B cell (primary cell): ENCODE measurements at regions not wholly inside any gene's neighbourhood (a gene's known extent, or its start where the extent isn't known, plus 50 kb on each side); places are given as distances from the start of the nearest gene placed in this dataset.

Experiments used
- ATAC-seq: fragments of 200-7000 bp; cut with Tn5 transposase; one replicate; pipeline ENCODE4 v1.10.0; 2021; ENCODE audit warnings: low read depth, mild to moderate bottlenecking, moderate number of reproducible peaks, moderate library complexity
- CTCF ChIA-PET: fragments of 350-600 bp; sonication (Branson Sonifier 250); formaldehyde crosslinking; loops from one replicate; lab custom pipeline; 2021; ENCODE audit warnings: antibody characterized with exemption, inconsistent platforms; lab: Charles Lee
- POLR2A ChIA-PET: fragments of 350-600 bp; sonication (Branson Sonifier 250); formaldehyde crosslinking; loops from one replicate; lab custom pipeline; 2021; ENCODE audit warnings: antibody characterized with exemption; lab: Charles Lee
- DNase-seq: peaks from one replicate; pipeline ENCODE4 v3.0.0; 2013
- H2AFZ ChIP-seq: 2 replicates; pipeline ENCODE4 v1.6.1; 2012; ENCODE audit warnings: mild to moderate bottlenecking, low read depth, low read length; ENCODE audit not compliant: insufficient read depth, poor library complexity, severe bottlenecking
- H3K27ac ChIP-seq, 2 donors: 1 replicate in 1 of 2; 2 replicates in 1 of 2; pipeline ENCODE4 v1.5.1; 2012 to 2013; ENCODE audit warnings: low read length in 2 of 2, mild to moderate bottlenecking in 2 of 2, moderate library complexity in 1 of 2
- H3K27me3 ChIP-seq, 4 experiments: fragments of 200-600 bp in 1 of 4; sonication (generic) in 1 of 4; replicated peaks in 1 of 4; 1 replicate in 2 of 4; 2 replicates in 2 of 4; pipeline versions ENCODE4 v1.6.1 to v1.7.0; 2013 to 2016; ENCODE audit warnings: low read length in 3 of 4, mild to moderate bottlenecking in 2 of 4, mixed read lengths in 1 of 4, moderate library complexity in 1 of 4; ENCODE audit not compliant: insufficient read depth in 4 of 4, control insufficient read depth in 3 of 4; ENCODE audit errors: control extremely low read depth in 1 of 4
- H3K36me3 ChIP-seq, 2 experiments: replicated peaks in 1 of 2; 1 replicate in 1 of 2; 2 replicates in 1 of 2; pipeline versions ENCODE4 v1.6.1 to v1.7.1; 2013; ENCODE audit warnings: low read length in 1 of 2; ENCODE audit not compliant: insufficient read depth in 2 of 2, control insufficient read depth in 1 of 2; ENCODE audit errors: control extremely low read depth in 1 of 2, extremely low read depth in 1 of 2
- H3K4me1 ChIP-seq, 2 donors: fragments of 200-600 bp in 1 of 2; sonication (generic) in 1 of 2; 1 replicate in 1 of 2; 2 replicates in 1 of 2; pipeline versions ENCODE4 v1.5.1 to v1.6.1; 2013 to 2017; ENCODE audit warnings: low read length in 2 of 2; ENCODE audit not compliant: control insufficient read depth in 2 of 2, insufficient read depth in 2 of 2
- H3K4me2 ChIP-seq: replicated peaks from 2 replicates; pipeline ENCODE3; 2012; ENCODE audit warnings: mild to moderate bottlenecking, low read depth, low read length; ENCODE audit not compliant: poor library complexity, severe bottlenecking
- H3K4me3 ChIP-seq, 5 experiments: fragments of 200-600 bp in 1 of 5; sonication (generic) in 1 of 5; 1 replicate in 3 of 5; 2 replicates in 2 of 5; pipeline versions ENCODE4 v1.5.1 to v1.7.0; 2011 to 2016; ENCODE audit warnings: low read length in 4 of 5, mild to moderate bottlenecking in 4 of 5, low read depth in 2 of 5, control low read depth in 1 of 5, moderate library complexity in 1 of 5; ENCODE audit not compliant: insufficient read depth in 1 of 5; ENCODE audit errors: control extremely low read depth in 1 of 5, extremely low read depth in 1 of 5
- H3K79me2 ChIP-seq: fragments of 200-600 bp; sonication (generic); one replicate; pipeline ENCODE4 v1.6.0; 2016; ENCODE audit warnings: low read length; ENCODE audit not compliant: control insufficient read depth, insufficient read depth
- H3K9ac ChIP-seq: fragments of 200-600 bp; sonication (generic); 2 replicates; pipeline ENCODE4 v1.6.1; 2017; ENCODE audit warnings: mild to moderate bottlenecking, low read length, moderate library complexity
- H3K9me3 ChIP-seq, 3 donors: one replicate each; pipeline versions ENCODE4 v1.6.1 to v1.7.1; 2013; ENCODE audit warnings: low read length in 2 of 3; ENCODE audit not compliant: control insufficient read depth in 2 of 3, insufficient read depth in 1 of 3; ENCODE audit errors: control extremely low read depth in 1 of 3
- H4K20me1 ChIP-seq: 2 replicates; pipeline ENCODE4 v1.6.0; 2012; ENCODE audit warnings: mild to moderate bottlenecking, low read length; ENCODE audit not compliant: insufficient read depth, control insufficient read depth, poor library complexity, severe bottlenecking
- H3K27ac Mint-ChIP-seq: one replicate; pipeline ENCODE4 v1.8.0; 2021; ENCODE audit warnings: mixed read lengths
- H3K27me3 Mint-ChIP-seq: one replicate; pipeline ENCODE4 v1.8.0; 2021; ENCODE audit warnings: mixed read lengths
- H3K4me1 Mint-ChIP-seq: one replicate; pipeline ENCODE4 v1.8.0; 2021; ENCODE audit warnings: mixed read lengths
- H3K4me3 Mint-ChIP-seq: one replicate; pipeline ENCODE4 v1.8.0; 2021; ENCODE audit warnings: mixed read lengths
- H3K9me3 Mint-ChIP-seq: one replicate; pipeline ENCODE4 v1.8.0; 2022; ENCODE audit warnings: mixed read lengths; ENCODE audit not compliant: insufficient read depth
- CTCF ChIP-seq: fragments of 200-600 bp; IDR thresholded peaks from one replicate; pipeline ENCODE4 v1.8.0; 2022; ENCODE audit warnings: antibody characterized with exemption, mild to moderate bottlenecking
- EZH2 ChIP-seq: IDR thresholded peaks from 2 replicates; pipeline ENCODE4 v1.6.1; 2012; ENCODE audit warnings: borderline replicate concordance, low read depth, mild to moderate bottlenecking, moderate library complexity, low read length; ENCODE audit not compliant: insufficient read depth, poor library complexity, severe bottlenecking
- WGBS: methylation state at CpG from one replicate; pipeline ENCODE4 v1.1.5; 2013; ENCODE audit warnings: missing lambda C conversion rate; ENCODE audit not compliant: insufficient coverage; 5-methylcytosine and 5-hydroxymethylcytosine counted together
- intact Hi-C: fragments of 100-400 bp; cut with micrococcal nuclease; formaldehyde crosslinking; loops from one replicate; pipeline ENCODE4 v1.10.0; 2022

- H3K27ac Mint-ChIP-seq = no peak overlapping the region
- POLR2A ChIA-PET = interaction anchor here (0.6 kb wide), 1 partner anchor 129 kb away, joined by 4 read pairs; no protein-coding TSS in a partner anchor
- H3K27me3 Mint-ChIP-seq = peaks cover 18% of the 10 kb centered on the region
- Histone ChIP-seq H3K4me3 (no peak overlapping the region), H2AFZ (no peak overlapping the region), H3K79me2 (no peaks in the 10 kb centered on the region), H3K4me2 (no peak overlapping the region), H3K27me3 (peaks cover 0 to 4% (median 0%) of the 10 kb centered on the region in 4 experiments), H3K4me1 (no peaks in the 10 kb centered on the region), H3K36me3 (no peaks in the 10 kb centered on the region), H4K20me1 (no peaks in the 10 kb centered on the region), H3K9me3 (peaks cover 0 to 3% (median 0%) of the 10 kb centered on the region in 3 donors), H3K9ac (no peak overlapping the region), H3K27ac (no peak overlapping the region)
- no peak for TF ChIP-seq EZH2
- TF ChIP-seq CTCF = no peak
- DNase-seq (no peak), ATAC-seq (no peak)
- intact Hi-C loops = no loop called here
- H3K4me1 Mint-ChIP-seq = no peaks in the 10 kb centered on the region
- H3K9me3 Mint-ChIP-seq = no peaks in the 10 kb centered on the region
- CTCF ChIA-PET = no interaction called here
- no peak overlapping the region for H3K4me3 Mint-ChIP-seq
- no CpG with 5 or more reads among the region's 3 CpGs for WGBS
Measured at GRCh38 chr9:38196714-38197113, 127.7 kb upstream of the SHB start.

- no peak for ATAC-seq
- no peak for TF ChIP-seq CTCF
- TF ChIP-seq EZH2 = no peak
- H3K27me3 Mint-ChIP-seq = peaks cover 14% of the 10 kb centered on the region
- no peak overlapping the region for H3K4me3 ChIP-seq
- WGBS = 88% methylated on average over 6 of the region's 7 CpGs
- no peak overlapping the region for H3K4me2 ChIP-seq
- no peak overlapping the region for H3K27ac Mint-ChIP-seq
- DNase-seq = no peak
- no peaks in the 10 kb centered on the region for H3K4me1 Mint-ChIP-seq
- ChIA-PET CTCF (no interaction called here), POLR2A (no interaction called here)
- H4K20me1 ChIP-seq = no peaks in the 10 kb centered on the region
- no peak overlapping the region for H3K4me3 Mint-ChIP-seq
- no peak overlapping the region for H3K27ac ChIP-seq
- no peak overlapping the region for H2AFZ ChIP-seq
- no peaks in the 10 kb centered on the region for H3K4me1 ChIP-seq
- H3K79me2 ChIP-seq = no peaks in the 10 kb centered on the region
- H3K36me3 ChIP-seq = no peaks in the 10 kb centered on the region
- no peaks in the 10 kb centered on the region for H3K9me3 Mint-ChIP-seq
- intact Hi-C loops = no loop called here
- peaks cover 0 to 4% (median 0%) of the 10 kb centered on the region in 4 experiments for H3K27me3 ChIP-seq
- H3K9me3 ChIP-seq = peaks cover 0 to 3% (median 0%) of the 10 kb centered on the region in 3 donors
- no peak overlapping the region for H3K9ac ChIP-seq
Measured at GRCh38 chr9:38195737-38196161, 126.7 kb upstream of the SHB start.
